ENCODE measurements at regions not wholly inside any gene's neighbourhood (a gene's known extent, or its start where the extent isn't known, plus 50 kb on each side); places are given as distances from the start of the nearest gene placed in this dataset.
A peak's percentile ranks its signal among the peaks of the same experiment; 100 is the strongest.

DNA sequence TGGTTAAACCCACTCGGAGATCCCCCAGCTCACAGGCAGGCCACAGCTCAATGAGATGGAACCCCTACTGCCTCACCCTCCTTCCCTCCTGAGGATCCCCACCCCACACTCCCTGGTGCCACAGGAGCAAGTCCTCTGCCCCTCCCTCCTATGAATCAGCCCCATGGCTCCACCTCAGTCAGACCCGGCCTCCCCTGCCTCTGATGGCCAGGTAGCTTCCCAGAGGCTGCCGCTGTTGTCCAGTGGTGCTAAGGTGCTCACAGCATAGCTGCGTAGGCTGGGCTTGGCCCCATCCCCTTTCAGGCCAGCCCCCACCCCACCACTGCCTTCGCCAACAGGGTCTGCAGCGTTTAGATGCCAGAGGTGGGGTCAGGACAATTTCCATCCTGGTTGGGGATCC is 98.5 kb upstream of the IGSF21 start:
- Histone ChIP-seq H3K36me3 (no peaks in the 10 kb centered on the region), H3K9me3 (no peaks in the 10 kb centered on the region), H3K4me3 (ENCODE audit: low read depth, low read length) (no peak overlapping the region), H3K4me1 (no peaks in the 10 kb centered on the region), H3K27me3 (no peaks in the 10 kb centered on the region)
- DNase-seq = no peak
- TF ChIP-seq, protein P1, sequence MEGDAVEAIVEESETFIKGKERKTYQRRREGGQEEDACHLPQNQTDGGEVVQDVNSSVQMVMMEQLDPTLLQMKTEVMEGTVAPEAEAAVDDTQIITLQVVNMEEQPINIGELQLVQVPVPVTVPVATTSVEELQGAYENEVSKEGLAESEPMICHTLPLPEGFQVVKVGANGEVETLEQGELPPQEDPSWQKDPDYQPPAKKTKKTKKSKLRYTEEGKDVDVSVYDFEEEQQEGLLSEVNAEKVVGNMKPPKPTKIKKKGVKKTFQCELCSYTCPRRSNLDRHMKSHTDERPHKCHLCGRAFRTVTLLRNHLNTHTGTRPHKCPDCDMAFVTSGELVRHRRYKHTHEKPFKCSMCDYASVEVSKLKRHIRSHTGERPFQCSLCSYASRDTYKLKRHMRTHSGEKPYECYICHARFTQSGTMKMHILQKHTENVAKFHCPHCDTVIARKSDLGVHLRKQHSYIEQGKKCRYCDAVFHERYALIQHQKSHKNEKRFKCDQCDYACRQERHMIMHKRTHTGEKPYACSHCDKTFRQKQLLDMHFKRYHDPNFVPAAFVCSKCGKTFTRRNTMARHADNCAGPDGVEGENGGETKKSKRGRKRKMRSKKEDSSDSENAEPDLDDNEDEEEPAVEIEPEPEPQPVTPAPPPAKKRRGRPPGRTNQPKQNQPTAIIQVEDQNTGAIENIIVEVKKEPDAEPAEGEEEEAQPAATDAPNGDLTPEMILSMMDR (IDR thresholded peaks at IDR 0.05; ENCODE audit: low read depth, low read length) = no peak

DNA sequence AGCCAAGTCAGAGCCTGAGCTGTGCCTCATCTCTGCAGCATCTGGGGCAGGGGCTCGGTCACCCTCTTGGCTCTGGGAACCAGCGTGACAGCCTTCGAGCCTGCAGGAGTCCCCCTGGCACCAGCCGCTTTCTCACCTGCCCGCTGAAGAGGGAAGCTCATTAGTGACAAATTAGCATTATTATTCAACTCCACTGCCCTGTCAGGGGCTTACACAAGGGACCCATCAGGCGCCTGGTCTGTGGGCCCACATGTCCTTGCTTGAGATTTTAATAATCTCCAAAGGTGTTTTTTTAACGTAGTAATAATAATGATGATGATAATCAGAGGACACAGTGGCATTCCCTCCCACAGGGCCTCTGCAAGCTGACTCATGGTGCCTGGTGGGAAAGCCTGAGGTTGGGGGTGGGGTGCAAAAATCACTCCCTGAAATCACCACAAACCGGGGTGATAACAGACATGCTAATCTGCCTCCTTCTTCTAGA is 98.1 kb upstream of the IGSF21 start:
- Histone ChIP-seq H3K4me1 (no peaks in the 10 kb centered on the region), H3K9me3 (no peaks in the 10 kb centered on the region), H3K4me3 (ENCODE audit: low read depth, low read length) (no peak overlapping the region), H3K36me3 (no peaks in the 10 kb centered on the region), H3K27me3 (no peaks in the 10 kb centered on the region)
- TF ChIP-seq, protein P1 (IDR thresholded peaks at IDR 0.05; ENCODE audit: low read depth, low read length) = no peak
- no peak for DNase-seq

GRCh38 chr1:18010408-18010807 is 97.2 kb upstream of the IGSF21 start:
- TF ChIP-seq, protein P1 (IDR thresholded peaks at IDR 0.05; ENCODE audit: low read depth, low read length) = no peak
- Histone ChIP-seq H3K27me3 (no peaks in the 10 kb centered on the region), H3K4me3 (ENCODE audit: low read depth, low read length) (no peak overlapping the region), H3K36me3 (no peaks in the 10 kb centered on the region), H3K9me3 (no peaks in the 10 kb centered on the region), H3K4me1 (no peaks in the 10 kb centered on the region)
- peak; percentile 28 for DNase-seq

DNA sequence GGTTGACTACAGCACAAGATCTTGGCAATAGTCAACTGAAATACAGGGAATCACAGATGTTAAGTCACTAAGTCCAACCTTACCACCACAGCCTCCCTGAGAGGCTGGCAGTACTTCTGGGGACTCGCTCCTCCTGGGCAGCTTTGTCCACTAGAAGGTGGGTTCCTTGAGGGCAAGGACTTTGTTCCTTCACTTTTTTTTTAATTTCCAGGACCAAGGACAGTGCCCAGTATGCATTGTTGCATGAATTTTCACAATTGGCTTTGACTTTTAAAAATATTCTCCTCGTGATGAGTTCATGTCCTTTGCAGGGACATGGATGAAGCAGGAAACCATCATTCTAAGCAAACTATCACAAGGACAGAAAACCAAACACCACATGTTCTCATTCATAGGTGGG is 96.7 kb upstream of the IGSF21 start:
- DNase-seq = no peak
- no peaks in the 10 kb centered on the region for H3K4me1 ChIP-seq
- H3K36me3 ChIP-seq = no peaks in the 10 kb centered on the region
- H3K9me3 ChIP-seq = no peaks in the 10 kb centered on the region
- TF ChIP-seq, protein P1 (IDR thresholded peaks at IDR 0.05; ENCODE audit: low read depth, low read length) = no peak
- no peaks in the 10 kb centered on the region for H3K27me3 ChIP-seq
- no peak overlapping the region for H3K4me3 ChIP-seq (ENCODE audit: low read depth, low read length)

DNA sequence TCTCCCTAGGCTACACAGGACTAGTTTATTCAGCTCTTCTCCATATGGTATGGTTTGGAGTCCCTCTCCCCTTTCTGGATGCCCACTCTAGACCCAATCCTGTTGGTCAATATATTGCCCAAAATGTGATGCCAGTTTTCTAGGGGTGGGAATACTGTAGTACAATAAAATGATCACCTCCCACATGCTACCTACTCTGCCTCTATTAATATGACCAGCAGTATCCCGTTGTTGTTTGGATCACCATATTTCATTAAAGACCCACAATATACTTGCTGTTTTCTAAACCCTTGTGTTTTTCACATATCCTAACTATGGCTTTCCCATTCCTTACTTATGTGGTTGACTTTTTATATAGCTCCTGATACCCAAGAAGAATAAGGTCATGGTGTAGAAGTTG is 95.9 kb upstream of the IGSF21 start:
- no peaks in the 10 kb centered on the region for H3K27me3 ChIP-seq

GRCh38 chr1:18012686-18013085 is 94.9 kb upstream of the IGSF21 start:
- Histone ChIP-seq H3K4me1 (no peaks in the 10 kb centered on the region), H3K4me3 (ENCODE audit: low read depth, low read length) (no peak overlapping the region), H3K9me3 (no peaks in the 10 kb centered on the region), H3K36me3 (no peaks in the 10 kb centered on the region), H3K27me3 (no peaks in the 10 kb centered on the region)
- TF ChIP-seq, protein P1 (IDR thresholded peaks at IDR 0.05; ENCODE audit: low read depth, low read length) = no peak
- no peak for DNase-seq

More for the DNA sequence above, 95.9 kb upstream of the IGSF21 start:
- DNase-seq = no peak
- Histone ChIP-seq H3K36me3 (no peaks in the 10 kb centered on the region), H3K4me3 (ENCODE audit: low read depth, low read length) (no peak overlapping the region), H3K4me1 (no peaks in the 10 kb centered on the region), H3K9me3 (no peaks in the 10 kb centered on the region)
- TF ChIP-seq, protein P1 (IDR thresholded peaks at IDR 0.05; ENCODE audit: low read depth, low read length) = no peak
